ENCODE measurements at regions not wholly inside any gene's neighbourhood (a gene's known extent, or its start where the extent isn't known, plus 50 kb on each side); places are given as distances from the start of the nearest gene placed in this dataset.

DNA sequence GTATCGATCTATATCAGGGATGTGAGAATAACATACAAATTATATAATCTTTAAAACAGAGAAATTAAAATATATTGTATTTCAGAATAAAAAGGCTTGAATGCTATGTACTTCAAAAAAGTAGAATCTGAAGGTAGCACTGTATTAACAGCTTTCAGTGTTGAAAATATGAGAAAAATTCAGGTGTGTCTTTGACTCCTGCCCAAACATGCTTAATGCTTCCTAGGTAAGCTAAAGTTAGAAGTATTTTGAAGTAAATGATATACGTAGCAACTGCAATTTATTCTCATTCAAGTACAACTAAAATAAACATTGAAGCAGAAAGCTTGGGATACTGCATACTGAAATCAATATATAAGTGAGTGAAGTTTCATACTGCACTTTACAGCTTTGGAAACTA is 1082.0 kb upstream of the ACVR2A start:
- H3K27ac ChIP-seq (ENCODE audit: insufficient read length, low read depth, low read length): no peak overlapping the region
- H4K20me1 ChIP-seq (ENCODE audit: control insufficient read depth, insufficient read depth, insufficient read length): no peaks in the 10 kb centered on the region
- H3K4ac ChIP-seq (ENCODE audit: low read depth, low read length): no peak overlapping the region
- no peak overlapping the region for H3K18ac ChIP-seq (ENCODE audit: insufficient read length, low read depth, low read length)
- no peaks in the 10 kb centered on the region for H3K27me3 Mint-ChIP-seq (ENCODE audit: low read depth)
- no peak overlapping the region for H4K5ac ChIP-seq (ENCODE audit: insufficient read length, low read depth, low read length)
- H3K14ac ChIP-seq (ENCODE audit: insufficient read depth, low read length): no peak overlapping the region
- no peaks in the 10 kb centered on the region for H3K23me2 ChIP-seq (ENCODE audit: insufficient read length, low read depth, low read length, poor library complexity, severe bottlenecking)
- H2BK15ac ChIP-seq (ENCODE audit: low read depth, low read length): no peak overlapping the region
- no peak overlapping the region for H2AK5ac ChIP-seq (ENCODE audit: insufficient read length, low read length)
- H3K4me1 Mint-ChIP-seq: no peaks in the 10 kb centered on the region
- H3K4me3 Mint-ChIP-seq: no peak overlapping the region
- H3K9ac ChIP-seq (ENCODE audit: extremely low read depth, insufficient read length, low read length): no peak overlapping the region
- H2BK5ac ChIP-seq (ENCODE audit: insufficient read length, low read length): no peak overlapping the region
- no peak overlapping the region for H3K56ac ChIP-seq (ENCODE audit: insufficient read length, low read depth, low read length)
- H3T11ph ChIP-seq (ENCODE audit: low read length): no peak overlapping the region
- no peak overlapping the region for H3K23ac ChIP-seq (ENCODE audit: insufficient read length, low read depth, low read length)
- H3K79me2 ChIP-seq (ENCODE audit: insufficient read depth, low read length): no peaks in the 10 kb centered on the region
- no peak for DNase-seq
- 0 out of 7 replicates have a peak, but pooled peaks cover 0 to 4% (median 0%) of the 10 kb centered on the region in 3 experiments for H3K36me3 Mint-ChIP-seq (ENCODE audit: insufficient read depth in 1 of 3, low read depth in 3 of 3)
- no peak overlapping the region for H4K91ac ChIP-seq (ENCODE audit: insufficient read length, low read depth, low read length)
- no peak overlapping the region for H2BK120ac ChIP-seq (ENCODE audit: low read depth, low read length, poor library complexity, severe bottlenecking)
- no peak overlapping the region for H2BK12ac ChIP-seq (ENCODE audit: insufficient read length, low read depth, low read length)
- H2BK20ac ChIP-seq (ENCODE audit: low read depth, low read length, poor library complexity, severe bottlenecking): no peak overlapping the region
- no CpG with 5 or more reads among the region's 2 CpGs for WGBS (ENCODE audit: extremely low coverage, insufficient read length, low lambda C conversion rate)
- TF ChIP-seq, protein P1, sequence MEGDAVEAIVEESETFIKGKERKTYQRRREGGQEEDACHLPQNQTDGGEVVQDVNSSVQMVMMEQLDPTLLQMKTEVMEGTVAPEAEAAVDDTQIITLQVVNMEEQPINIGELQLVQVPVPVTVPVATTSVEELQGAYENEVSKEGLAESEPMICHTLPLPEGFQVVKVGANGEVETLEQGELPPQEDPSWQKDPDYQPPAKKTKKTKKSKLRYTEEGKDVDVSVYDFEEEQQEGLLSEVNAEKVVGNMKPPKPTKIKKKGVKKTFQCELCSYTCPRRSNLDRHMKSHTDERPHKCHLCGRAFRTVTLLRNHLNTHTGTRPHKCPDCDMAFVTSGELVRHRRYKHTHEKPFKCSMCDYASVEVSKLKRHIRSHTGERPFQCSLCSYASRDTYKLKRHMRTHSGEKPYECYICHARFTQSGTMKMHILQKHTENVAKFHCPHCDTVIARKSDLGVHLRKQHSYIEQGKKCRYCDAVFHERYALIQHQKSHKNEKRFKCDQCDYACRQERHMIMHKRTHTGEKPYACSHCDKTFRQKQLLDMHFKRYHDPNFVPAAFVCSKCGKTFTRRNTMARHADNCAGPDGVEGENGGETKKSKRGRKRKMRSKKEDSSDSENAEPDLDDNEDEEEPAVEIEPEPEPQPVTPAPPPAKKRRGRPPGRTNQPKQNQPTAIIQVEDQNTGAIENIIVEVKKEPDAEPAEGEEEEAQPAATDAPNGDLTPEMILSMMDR (conservative IDR thresholded peaks at IDR 0.05): no peak
- H3K9me3 ChIP-seq (ENCODE audit: control insufficient read depth, low read depth, low read length): no peaks in the 10 kb centered on the region
- no peaks in the 10 kb centered on the region for H3K4me1 ChIP-seq (ENCODE audit: insufficient read depth, low read length)
- H3K27ac Mint-ChIP-seq: no peak overlapping the region
- peaks cover 2 to 5% of the 10 kb centered on the region in 2 experiments; a peak in 2 of 5 replicates for H3K9me3 Mint-ChIP-seq
- no peak overlapping the region for H4K8ac ChIP-seq (replicated peaks; ENCODE audit: insufficient read length, low read depth, low read length)
- H3K27me3 ChIP-seq (ENCODE audit: insufficient read depth, low read length): no peaks in the 10 kb centered on the region
- H2AFZ ChIP-seq (ENCODE audit: low read length): no peak overlapping the region
- no peak overlapping the region for H3K4me2 ChIP-seq (ENCODE audit: insufficient read depth, insufficient read length, low read length)
- H3K79me1 ChIP-seq (ENCODE audit: insufficient read depth, low read depth, low read length, poor library complexity, severe bottlenecking): no peaks in the 10 kb centered on the region
